Left lung (tissue), 4 donors: ENCODE measurements at regions not wholly inside any gene's neighbourhood (a gene's known extent, or its start where the extent isn't known, plus 50 kb on each side); places are given as distances from the start of the nearest gene placed in this dataset.

Source experiments
- ATAC-seq: fragments of 200-7000 bp; cut with Tn5 transposase; one replicate; pipeline ENCODE4 v1.9.1; 2020; ENCODE audit warnings: moderate library complexity
- DNase-seq, 4 donors: peaks; one replicate each; pipeline ENCODE4 v3.0.0-alpha.2; 2013 to 2020
- H3K27ac ChIP-seq, 2 donors: fragments of 200-600 bp; sonication (generic) in 1 of 2; one replicate each; pipeline versions ENCODE4 v1.5.0 to v1.8.0; 2020 to 2021
- H3K27me3 ChIP-seq, 2 donors: fragments of 200-600 bp; sonication (generic) in 1 of 2; one replicate each; pipeline versions ENCODE4 v1.5.0 to v1.8.0; 2020 to 2021
- H3K36me3 ChIP-seq, 2 donors: fragments of 200-600 bp; sonication (generic) in 1 of 2; one replicate each; pipeline versions ENCODE4 v1.5.0 to v1.8.0; 2020 to 2021
- H3K4me1 ChIP-seq, 2 donors: fragments of 200-600 bp; one replicate each; pipeline ENCODE4 v1.8.0; 2021
- H3K4me3 ChIP-seq, 2 donors: fragments of 200-600 bp; sonication (generic) in 1 of 2; one replicate each; pipeline versions ENCODE4 v1.5.0 to v1.8.0; 2020 to 2021; ENCODE audit warnings: mild to moderate bottlenecking in 1 of 2
- H3K9me3 ChIP-seq, 2 donors: fragments of 200-600 bp; sonication (generic) in 1 of 2; one replicate each; pipeline versions ENCODE4 v1.5.0 to v1.8.0; 2020 to 2021
- intact Hi-C, 2 donors: fragments of 100-400 bp; cut with DNase I; formaldehyde crosslinking; loops; one replicate each; pipeline versions ENCODE4 v1.11.2 to v1.14.2; 2022
- TF ChIP-seq, protein P1 (sequence below), 2 donors: fragments of 200-600 bp; sonication (generic) in 1 of 2; IDR thresholded peaks; one replicate each; pipeline versions ENCODE4 v1.5.0 to v1.8.0; 2021; ENCODE audit warnings: antibody characterized with exemption in 2 of 2
- donor health status: DM: no; HTN: yes; CAD: no.
- donor health status: DM: no; HTN: no; CAD: no.

GRCh38 chr5:27821681-27822080 lies 783.3 kb upstream of the CDH9 start:
- TF ChIP-seq, protein P1, sequence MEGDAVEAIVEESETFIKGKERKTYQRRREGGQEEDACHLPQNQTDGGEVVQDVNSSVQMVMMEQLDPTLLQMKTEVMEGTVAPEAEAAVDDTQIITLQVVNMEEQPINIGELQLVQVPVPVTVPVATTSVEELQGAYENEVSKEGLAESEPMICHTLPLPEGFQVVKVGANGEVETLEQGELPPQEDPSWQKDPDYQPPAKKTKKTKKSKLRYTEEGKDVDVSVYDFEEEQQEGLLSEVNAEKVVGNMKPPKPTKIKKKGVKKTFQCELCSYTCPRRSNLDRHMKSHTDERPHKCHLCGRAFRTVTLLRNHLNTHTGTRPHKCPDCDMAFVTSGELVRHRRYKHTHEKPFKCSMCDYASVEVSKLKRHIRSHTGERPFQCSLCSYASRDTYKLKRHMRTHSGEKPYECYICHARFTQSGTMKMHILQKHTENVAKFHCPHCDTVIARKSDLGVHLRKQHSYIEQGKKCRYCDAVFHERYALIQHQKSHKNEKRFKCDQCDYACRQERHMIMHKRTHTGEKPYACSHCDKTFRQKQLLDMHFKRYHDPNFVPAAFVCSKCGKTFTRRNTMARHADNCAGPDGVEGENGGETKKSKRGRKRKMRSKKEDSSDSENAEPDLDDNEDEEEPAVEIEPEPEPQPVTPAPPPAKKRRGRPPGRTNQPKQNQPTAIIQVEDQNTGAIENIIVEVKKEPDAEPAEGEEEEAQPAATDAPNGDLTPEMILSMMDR (IDR thresholded peaks at IDR 0.05), result no peak
- no peaks in the 10 kb centered on the region for H3K4me1 ChIP-seq
- no peak overlapping the region for H3K27ac ChIP-seq
- ATAC-seq, result no peak
- no peaks in the 10 kb centered on the region for H3K9me3 ChIP-seq
- no peak for DNase-seq
- no peaks in the 10 kb centered on the region for H3K27me3 ChIP-seq
- no peaks in the 10 kb centered on the region for H3K36me3 ChIP-seq
- intact Hi-C loops, result no loop called here
- H3K4me3 ChIP-seq, result no peak overlapping the region

GRCh38 chr5:27818888-27819287 lies 780.5 kb upstream of the CDH9 start:
- Histone ChIP-seq H3K4me3 (no peak overlapping the region), H3K36me3 (no peaks in the 10 kb centered on the region), H3K9me3 (peaks cover 0 to 5% of the 10 kb centered on the region in 2 donors), H3K4me1 (no peaks in the 10 kb centered on the region), H3K27me3 (no peaks in the 10 kb centered on the region), H3K27ac (no peak overlapping the region)
- TF ChIP-seq, protein P1 (IDR thresholded peaks at IDR 0.05), result no peak
- ATAC-seq (no peak), DNase-seq (no peak)
- intact Hi-C loops, result no loop called here

- no peaks in the 10 kb centered on the region for H3K27me3 ChIP-seq
- peaks cover 0 to 6% of the 10 kb centered on the region in 2 donors for H3K9me3 ChIP-seq
- TF ChIP-seq, protein P1 (IDR thresholded peaks at IDR 0.05), result no peak
- no peaks in the 10 kb centered on the region for H3K4me1 ChIP-seq
- H3K27ac ChIP-seq, result no peak overlapping the region
- intact Hi-C loops, result no loop called here
- no peak for DNase-seq
- H3K36me3 ChIP-seq, result no peaks in the 10 kb centered on the region
- ATAC-seq, result no peak
- H3K4me3 ChIP-seq, result no peak overlapping the region
Observed at GRCh38 chr5:27814983-27815382, 776.6 kb upstream of the CDH9 start.

GRCh38 chr5:27814286-27814685 lies 775.9 kb upstream of the CDH9 start:
- H3K36me3 ChIP-seq, result no peaks in the 10 kb centered on the region
- no peak for ATAC-seq
- H3K27me3 ChIP-seq, result no peaks in the 10 kb centered on the region
- TF ChIP-seq, protein P1 (IDR thresholded peaks at IDR 0.05), result no peak
- no peak overlapping the region for H3K4me3 ChIP-seq
- H3K9me3 ChIP-seq, result peaks cover 0 to 6% of the 10 kb centered on the region in 2 donors
- intact Hi-C loops, result no loop called here
- H3K4me1 ChIP-seq, result no peaks in the 10 kb centered on the region
- DNase-seq, result no peak
- no peak overlapping the region for H3K27ac ChIP-seq

DNA sequence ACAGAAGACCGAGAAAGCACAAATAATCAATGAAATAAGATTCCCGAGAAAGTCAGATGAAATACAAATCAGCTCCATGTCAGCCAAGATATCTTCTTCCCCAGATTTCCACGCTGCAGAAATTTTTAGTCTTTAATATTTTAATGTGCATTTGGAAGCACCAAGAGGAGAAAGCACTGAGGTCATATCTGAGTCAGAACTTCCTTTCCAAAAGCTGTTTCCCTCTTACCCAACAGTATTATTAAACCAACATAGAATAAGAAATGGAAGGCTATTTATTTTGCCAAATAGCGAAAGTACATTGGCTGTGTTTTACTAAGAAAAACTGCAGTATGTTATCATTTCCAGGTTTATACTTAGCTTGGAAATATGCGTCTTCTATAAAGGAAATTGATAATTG lies 772.1 kb upstream of the CDH9 start:
- intact Hi-C loops, result no loop called here
- Histone ChIP-seq H3K4me1 (no peaks in the 10 kb centered on the region), H3K27me3 (no peaks in the 10 kb centered on the region), H3K36me3 (no peaks in the 10 kb centered on the region), H3K27ac (no peak overlapping the region), H3K4me3 (no peak overlapping the region), H3K9me3 (peaks cover 0 to 1% of the 10 kb centered on the region in 2 donors)
- TF ChIP-seq, protein P1 (IDR thresholded peaks at IDR 0.05), result no peak
- ATAC-seq (no peak), DNase-seq (no peak)
